ENCODE measurements at regions not wholly inside any gene's neighbourhood (a gene's known extent, or its start where the extent isn't known, plus 50 kb on each side); places are given as distances from the start of the nearest gene placed in this dataset.

DNA sequence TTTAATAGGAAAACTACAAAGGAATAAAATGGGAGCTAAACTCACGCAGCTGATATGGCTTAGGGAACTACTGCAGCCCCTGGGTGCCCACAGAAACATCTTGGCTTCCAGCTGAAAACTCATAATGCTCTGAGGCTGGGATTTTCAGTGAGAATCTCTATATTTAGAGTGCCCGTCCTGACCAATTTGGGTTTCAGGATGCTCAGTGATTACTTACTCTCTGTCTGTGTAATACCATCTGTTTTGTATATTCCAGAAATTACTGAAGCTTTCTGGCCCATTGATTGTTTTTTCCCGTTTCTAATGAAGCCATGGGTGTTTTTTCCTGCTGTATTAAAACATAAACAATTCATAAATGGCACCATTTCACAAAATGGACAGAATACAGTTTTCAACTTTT is 50.6 kb upstream of the ZNF385D start:
- DNase-seq (ENCODE audit: low read depth), result no peak

DNA sequence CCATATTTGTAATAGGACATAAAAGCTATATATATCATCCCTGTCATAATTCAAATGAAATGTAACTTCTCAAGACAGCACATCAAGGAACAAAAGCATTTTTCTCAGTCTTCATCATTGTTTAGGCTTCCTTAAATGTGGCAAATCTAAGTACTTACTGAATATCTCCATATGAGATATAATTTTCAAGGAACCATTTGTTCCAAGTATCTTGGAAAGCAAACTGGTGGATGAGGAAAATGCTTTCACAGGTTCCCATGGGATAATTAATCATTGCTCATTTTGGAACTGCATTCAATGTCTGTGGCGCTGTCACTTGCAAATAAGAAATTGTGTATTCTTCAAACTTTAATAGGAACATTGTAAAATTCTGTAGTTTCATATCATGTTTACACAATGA is 52.6 kb upstream of the ZNF385D start:
- no peak for DNase-seq (ENCODE audit: low read depth)

DNA sequence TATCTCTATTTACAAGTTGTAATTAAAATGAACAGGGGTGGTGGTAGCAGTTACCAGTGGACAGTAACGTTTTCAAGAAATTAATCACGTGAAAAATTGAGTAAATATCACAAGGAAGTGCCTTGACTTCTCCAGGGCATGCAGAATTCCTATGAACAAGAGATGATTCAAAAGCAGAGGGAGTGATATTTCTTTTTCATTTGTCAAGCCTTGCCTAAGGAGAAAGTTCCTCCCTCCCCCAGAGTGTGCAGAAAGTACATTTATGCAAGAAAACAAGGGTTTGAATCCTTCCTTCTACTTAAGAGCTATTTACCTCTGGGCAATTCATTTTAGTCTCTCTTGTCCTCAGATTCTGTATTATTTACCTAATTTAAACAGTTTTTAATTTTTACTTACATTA is 53.3 kb upstream of the ZNF385D start:
- DNase-seq (ENCODE audit: low read depth), result no peak

DNA sequence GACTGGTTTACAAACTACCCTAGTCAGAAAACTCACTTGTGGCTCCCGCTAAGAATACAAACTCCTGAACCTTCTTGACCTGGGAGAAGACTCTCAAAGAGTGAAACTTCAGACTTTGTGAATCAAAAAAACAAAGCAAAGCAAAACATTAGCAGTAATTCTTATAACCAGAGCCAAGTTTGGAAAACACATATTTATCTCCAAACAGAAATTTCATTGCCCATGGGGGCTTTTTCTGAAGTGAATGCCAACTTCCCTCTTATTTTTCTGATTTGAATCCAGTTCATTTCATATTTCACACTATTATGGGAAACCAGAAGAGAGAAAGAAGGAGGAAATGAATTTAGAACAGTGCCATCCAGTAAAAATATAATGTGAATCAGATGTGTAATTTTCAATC is 55.7 kb upstream of the ZNF385D start:
- DNase-seq (ENCODE audit: low read depth), result no peak

DNA sequence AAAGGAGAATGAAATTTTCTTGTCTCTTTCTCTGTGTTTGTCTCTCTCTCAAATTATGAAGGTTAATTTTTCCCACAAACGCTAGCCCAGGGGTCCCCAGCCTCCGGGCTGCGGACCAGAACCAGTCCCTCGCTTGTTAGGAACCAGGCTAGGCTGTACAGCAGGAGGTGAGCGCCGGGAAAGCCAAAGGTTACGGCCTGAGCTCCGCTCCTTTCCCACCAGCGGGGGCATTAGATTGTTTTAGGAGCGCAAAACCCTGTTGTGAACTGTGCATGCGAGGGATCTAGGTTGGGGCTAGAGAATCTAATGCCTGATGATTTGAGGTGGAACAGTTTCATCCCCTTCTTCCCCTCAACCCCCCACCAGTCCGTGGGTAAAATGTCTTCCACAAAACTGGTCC is 74.7 kb upstream of the ZNF385D start:
- no peak for DNase-seq (ENCODE audit: low read depth)

DNA sequence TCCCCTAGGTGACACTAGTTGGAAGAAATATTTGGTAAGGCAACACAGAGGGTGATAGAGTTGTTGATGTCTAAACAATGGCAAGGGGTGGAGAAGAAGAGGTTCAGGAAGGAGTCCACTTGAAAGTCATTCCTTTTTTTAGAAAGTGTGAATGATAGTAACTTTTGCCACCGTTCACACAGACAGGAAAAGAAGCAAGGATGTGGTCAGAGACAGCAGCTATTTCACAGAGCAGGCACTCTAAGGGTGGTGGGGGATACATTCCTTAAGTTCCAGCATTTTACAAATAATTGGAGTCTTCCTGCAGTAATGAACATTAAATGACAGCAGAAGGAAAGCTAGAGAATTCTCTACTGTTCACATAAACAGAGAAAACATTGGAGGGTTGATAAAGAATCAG is 75.4 kb upstream of the ZNF385D start:
- no peak for DNase-seq (ENCODE audit: low read depth)

DNA sequence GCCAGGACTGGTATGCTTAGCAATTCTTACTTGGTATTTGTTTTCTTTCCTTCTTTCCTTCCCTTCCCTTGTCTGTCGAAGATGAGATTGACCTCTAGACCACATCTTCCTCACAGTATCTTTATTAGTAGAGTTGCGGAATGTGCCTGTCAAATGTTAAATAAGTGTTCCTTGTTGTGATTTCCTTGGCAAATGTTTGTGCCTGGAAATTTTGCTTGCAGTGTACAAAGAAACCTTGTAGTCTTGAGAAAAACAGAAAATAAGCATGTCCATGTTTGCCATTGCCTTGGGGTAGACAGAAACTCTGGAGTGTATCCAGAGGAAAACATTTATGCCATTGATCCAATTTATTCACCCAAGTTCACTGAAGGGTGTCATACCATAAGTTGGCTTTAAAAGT is 79.5 kb upstream of the ZNF385D start:
- no peak for DNase-seq (ENCODE audit: low read depth)

DNA sequence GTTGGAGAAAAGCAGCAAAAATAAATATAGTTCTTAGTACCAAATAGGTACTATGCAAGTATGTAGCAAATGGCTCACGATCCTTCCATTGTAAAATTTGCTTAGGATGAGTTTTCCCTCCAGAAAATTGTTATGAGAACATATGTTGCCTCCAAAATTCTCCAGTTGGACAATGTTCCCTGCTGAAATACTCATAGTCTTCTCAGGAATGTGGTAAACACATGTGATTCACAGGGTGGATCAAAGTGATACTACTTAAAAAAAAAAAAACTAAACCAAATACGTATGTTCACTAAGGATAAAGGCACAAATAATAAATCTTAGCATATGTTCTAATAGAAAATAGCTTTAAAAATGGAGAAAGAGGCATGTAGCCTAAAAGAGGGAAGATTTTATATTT is 84.3 kb upstream of the ZNF385D start:
- DNase-seq (ENCODE audit: low read depth), result no peak

DNA sequence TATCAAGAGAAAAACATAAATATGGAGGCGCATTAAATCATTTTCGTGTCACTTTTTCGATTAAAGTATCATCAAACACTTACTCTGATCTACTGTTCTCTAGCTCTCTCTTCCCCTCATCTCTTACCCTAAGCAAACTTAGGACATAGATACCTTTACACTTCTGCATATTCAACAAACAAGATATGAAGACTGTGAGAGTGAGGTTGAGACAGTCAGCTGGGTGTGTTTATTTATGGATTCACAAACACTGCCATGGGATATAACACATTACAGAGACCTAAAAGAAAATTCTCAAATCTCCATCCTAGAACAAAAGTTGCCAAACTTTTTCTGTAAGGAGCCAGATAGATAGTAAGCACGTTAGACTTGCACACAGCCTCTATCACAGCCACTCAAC is 85.2 kb upstream of the ZNF385D start:
- DNase-seq (ENCODE audit: low read depth), result no peak

DNA sequence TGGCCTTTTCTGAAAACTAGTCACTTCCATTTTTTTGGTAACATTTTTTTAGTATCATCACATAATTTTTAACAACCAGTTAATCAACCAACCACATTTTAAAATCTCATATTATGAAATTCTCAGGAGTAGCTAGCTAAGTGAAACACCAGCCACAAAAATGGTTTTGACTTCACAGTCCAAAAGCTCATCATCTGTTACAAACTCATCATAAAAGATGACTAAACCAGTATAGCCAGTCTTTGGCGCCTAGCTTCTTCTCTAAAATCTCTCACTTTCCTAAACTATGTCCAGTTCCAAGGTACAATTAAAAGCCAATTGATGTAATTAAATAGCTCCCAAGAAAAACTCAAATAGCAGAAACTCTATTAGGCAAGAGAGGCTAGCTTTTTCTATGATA is 88.2 kb upstream of the ZNF385D start:
- DNase-seq (ENCODE audit: low read depth), result no peak

DNA sequence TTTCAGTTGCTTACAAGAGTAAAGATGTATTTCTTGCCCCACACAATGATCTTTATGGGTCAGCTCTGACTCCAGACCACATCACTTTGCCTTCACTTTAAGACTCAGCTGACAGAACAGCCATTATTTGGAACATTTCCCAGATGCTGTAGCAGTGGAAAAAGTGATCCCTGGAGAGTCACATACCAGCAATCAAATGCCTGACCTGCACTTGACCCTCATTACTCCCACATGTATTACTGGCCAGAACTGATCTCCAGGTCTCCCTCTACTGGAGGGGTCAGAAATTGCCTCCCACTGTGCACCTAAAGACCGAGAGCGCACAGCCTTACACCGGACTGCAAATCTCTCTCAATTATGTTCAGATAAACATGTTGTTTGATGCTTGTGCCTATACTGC is 88.6 kb upstream of the ZNF385D start:
- DNase-seq (ENCODE audit: low read depth), result peak; percentile 7

DNA sequence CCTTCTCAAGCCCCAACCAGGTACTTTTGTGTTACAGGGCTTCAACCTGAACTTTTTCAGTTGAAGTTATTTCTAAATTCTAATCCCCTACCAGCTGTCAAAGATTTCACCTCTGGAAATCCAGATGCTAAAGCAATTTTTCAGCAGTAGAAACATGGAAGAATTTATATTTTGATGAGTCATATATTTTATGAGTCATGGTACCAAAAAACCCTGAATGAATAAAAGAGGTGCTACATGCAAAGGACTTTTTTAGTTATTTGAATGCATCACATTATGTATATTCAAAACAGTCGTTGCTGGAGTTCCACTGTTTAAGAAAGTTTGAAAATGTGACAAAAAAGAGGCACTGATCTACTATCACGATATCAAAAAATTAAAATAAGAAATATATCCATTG is 96.0 kb upstream of the ZNF385D start:
- no peak for DNase-seq (ENCODE audit: low read depth)

DNA sequence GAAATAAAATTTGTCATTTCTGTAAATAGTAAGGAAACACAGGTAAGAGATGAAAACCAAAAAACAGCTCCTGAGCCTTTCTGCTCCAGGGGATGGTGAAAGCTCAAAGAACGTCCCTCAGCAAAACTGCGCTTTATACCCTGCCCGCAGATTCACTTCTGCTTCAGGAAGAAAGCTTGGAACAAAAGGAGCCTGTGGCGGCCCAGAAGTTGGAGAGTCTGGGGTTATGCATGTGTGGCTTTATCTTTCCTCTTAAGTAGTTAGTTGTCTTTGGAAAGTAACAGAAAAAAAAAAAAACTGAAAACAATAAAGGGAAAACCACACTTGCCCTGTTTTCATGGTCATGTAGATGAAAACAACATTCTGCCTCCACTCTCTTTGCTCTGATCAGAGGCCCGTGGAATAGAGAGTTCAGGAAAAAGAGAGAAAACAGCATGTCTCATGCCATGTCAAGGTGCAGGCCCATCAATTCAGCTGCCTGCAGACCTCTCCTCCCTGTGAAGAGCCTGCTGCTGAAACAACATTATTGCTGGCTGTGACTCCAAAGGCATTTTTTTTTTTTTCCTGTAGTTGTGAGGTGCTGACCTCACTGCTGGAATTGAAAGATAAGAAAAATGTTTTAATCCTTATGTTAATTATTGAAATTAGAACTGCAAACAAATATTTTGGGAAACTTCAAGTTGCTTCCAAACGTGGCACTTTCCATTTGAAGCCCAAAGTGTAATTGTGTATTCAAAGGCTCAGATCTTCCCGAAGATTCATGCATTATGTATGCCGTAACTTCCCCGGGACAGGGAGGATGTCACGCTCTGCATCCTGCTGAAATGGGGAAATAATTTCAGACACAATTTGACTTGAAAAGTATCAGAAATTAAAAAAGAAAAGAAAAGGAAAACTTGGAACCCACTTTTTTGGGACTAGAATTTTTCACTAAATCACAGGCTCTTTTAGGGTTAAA is 108.4 kb upstream of the ZNF385D start:
- no peak for DNase-seq (ENCODE audit: low read depth)

DNA sequence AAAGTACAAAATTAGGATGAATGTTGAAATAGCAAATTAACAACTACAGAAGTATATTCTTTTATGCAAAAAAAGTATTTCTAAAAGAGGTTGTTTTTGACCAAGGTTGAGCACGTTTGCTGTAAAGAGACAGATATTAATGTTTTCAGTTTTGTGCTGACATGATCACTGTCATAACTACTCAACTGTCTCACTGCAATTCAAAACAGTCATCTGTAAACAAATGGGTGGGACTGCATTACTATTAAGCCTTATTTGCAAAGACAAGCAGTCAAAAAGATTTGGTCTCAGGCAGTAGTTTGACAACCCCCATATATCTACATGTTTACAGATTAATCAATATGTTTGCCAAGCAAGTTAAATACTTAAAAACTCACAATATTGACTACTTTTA is 109.1 kb upstream of the ZNF385D start:
- no peak for DNase-seq (ENCODE audit: low read depth)

DNA sequence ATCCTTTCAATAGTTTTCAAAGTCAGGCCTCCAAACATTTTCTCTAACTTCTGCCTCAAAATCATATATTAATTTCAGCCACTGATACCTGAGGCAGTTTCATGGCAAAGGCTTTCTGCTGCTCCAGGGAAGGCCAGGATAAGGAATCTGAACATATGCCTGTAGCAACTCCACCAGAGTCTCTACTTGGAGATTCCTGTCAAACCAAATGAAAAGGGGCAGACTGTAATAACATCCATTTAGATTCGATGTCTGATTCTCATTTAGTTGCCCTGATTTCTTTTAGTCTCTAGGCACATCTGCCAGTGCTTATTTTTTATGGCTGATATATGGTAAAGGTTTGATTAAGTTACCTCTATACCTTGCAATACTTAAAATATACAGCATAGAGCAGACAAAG is 109.6 kb upstream of the ZNF385D start:
- DNase-seq (ENCODE audit: low read depth), result no peak

DNA sequence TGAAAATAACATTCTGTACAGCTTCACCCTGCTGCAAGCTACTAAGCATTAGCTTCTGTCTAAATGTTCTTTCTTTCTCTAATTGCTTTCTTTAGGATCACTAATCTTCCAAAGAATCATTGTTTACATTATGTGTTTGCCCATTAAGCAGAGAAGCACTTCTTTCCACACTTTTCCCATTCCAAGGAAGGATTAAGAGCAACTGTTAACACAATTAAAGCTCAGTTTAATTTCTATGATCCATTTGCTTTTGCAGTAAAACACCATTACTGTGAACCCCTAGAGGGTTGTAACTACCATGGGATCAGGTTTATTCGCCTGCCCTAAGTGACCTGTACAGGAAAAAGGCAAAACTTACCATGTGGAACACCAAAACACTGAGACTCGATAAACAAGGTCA is 125.8 kb upstream of the ZNF385D start:
- no peak for DNase-seq (ENCODE audit: low read depth)

DNA sequence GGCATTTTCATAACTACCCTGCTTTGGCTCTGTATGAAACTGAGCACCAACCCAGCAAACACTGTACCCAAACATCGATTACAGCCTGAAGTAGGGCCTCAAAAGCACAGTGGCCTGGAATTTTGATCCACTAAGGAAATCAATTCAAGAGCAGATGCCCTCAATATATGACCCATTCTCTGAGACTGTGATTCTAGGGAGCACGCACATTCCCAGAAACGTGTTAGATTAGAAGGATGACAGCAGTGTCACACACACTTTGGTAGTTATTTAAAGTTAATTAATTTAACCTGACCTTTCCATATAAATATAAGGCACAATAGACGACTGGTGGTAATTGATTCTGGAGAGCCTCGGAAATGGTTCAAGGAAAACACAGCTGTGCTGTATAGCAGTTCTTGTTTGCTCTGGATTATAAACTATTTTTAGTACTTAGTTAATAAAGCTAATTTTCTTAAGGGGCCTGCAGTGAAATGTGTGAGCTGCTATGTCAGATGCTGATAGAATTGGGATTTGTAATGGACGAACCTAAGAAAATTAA is 126.3 kb upstream of the ZNF385D start:
- no peak for DNase-seq (ENCODE audit: low read depth)

DNA sequence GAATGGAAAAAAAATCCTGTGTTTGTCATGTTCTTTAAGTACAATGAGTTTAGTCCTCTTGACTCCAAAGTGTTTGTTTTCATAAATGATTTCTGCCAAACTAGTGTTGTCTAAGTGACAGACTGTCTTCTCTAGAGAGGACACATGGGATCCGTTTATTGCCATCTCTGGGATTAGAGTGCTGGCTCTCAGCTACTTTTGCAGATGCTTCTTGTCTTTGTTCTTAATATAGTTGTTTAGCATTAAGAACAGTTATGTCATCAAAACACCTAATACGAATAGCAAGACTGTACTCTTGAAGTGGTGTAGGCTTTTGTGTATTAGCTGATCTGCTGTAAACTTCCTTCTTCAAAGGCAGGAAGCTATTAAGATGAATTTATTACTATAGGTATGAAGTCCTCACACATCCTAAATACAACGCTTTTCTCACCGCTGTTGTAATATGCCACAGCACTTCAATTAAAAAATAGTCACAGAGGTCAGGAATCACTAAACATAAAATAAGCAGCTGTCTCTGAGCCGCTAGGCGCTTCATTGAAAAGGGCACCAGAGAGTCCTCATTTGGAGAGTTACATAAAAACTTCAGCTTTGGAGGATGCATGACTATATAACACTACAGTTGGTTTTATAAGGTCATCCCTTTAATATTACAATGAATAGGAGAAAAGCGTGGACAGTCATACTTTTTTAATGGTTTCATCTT is 128.3 kb upstream of the ZNF385D start:
- DNase-seq (ENCODE audit: low read depth), result no peak

DNA sequence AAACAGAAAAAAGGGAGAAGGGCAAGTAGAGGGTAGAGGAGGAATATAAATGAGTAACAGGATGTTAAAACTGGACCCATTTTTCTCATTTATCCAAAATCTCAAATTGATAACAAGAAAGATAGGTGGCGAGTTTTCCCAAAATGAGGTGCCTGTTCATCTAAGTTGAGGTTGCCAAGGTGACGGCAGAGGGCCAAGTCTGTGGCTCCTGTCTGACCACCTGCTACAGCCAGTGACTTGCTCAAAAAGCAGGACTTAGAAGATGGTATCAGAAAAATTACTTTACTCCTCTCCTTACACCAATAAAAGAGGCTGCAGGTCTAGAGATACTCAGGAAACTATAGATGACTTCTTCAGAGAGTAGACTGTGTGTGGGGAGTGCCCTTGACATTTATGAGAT is 137.6 kb upstream of the ZNF385D start:
- no peak for DNase-seq (ENCODE audit: low read depth)

DNA sequence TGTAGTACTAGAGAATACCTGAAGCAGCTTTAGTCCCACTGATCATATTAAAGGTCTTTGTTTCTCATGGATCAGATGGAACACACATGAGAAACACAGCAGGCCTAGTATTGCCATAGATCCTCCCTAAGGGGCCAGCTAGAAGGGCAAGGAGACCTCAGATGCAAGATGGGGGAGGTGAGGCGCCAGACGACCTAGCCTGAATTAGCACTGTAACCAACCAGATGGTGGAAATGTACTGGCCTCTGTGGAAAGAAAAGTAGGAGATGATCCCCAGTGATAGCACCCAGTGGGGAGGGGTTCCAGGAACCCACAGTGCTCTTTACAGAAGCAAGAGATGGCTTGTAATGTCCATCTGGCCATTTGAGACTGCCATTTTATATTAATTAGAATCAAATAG is 138.2 kb upstream of the ZNF385D start:
- no peak for DNase-seq (ENCODE audit: low read depth)

DNA sequence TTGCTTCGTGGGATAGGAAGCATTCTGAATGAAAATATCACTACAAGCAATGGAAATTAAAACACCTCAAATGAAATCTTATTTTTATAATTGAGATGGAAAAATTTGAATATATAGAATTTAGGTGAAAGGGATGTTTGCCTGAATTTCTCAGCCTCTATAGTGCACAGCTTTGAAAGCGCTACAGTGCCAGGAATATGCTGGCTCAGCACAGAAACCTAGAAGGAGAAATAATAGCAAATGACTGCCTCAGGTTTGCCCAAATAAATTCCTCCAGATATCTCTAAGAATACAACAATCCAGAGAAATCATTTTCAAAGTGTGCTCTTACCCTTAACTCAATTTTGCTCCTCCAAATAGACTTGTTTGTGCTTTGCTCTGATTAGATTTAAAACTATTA is 141.1 kb upstream of the ZNF385D start:
- no peak for DNase-seq (ENCODE audit: low read depth)

DNA sequence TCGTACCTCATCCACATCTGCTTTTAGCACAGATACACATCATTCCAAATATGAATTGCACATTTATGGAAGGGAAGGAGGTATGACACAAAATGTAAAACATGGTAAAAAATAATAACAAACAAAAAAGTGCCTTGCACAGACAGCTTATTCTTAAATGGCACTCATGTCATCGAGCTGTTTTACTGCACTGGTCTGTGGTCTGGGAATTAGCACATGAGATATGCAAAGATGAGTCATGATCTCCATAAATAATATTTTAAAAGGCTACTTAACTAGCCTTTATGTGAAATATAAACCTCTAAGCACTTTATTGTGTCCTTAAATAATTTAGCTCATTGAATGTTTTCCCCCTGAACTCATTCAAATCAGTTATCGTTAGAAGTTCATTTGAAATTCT is 142.2 kb upstream of the ZNF385D start:
- no peak for DNase-seq (ENCODE audit: low read depth)
